HG03571 (cell line): ENCODE measurements at regions not wholly inside any gene's neighbourhood (a gene's known extent, or its start where the extent isn't known, plus 50 kb on each side); places are given as distances from the start of the nearest gene placed in this dataset.

Experiments used
- ATAC-seq: cut with Tn5 transposase; IDR thresholded peaks from one replicate; pipeline ENCODE4 v1.9.1; 2021; ENCODE audit not compliant: unreplicated experiment

DNA sequence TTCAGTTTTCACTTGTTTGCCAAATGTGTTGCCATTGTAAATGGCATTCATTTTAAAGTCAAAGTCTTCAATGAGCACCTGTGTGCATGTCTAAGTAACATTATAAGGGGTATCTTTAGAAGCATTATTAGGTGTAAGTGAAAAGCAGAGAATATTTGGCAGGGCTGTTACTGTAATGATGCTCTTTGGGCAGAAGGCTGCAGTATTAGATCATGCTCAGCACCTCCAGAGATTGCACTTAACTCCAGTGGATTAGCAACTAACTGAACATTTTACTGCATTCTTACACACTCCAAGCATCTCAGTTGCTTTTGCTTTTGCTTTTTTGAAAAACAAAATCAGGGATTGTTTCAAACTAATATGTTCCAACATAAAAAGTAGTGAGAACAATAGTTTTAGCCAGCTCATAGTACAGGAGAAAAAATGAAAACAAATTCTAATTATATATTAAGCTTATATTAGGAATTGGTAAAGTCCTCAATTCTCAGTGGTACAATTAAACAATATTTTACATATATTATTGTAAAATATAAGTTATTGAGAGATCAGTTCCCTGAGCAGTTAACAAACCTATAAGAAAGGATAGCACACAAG, 1740.9 kb upstream of the CDH9 start:
- ATAC-seq, result no peak

DNA sequence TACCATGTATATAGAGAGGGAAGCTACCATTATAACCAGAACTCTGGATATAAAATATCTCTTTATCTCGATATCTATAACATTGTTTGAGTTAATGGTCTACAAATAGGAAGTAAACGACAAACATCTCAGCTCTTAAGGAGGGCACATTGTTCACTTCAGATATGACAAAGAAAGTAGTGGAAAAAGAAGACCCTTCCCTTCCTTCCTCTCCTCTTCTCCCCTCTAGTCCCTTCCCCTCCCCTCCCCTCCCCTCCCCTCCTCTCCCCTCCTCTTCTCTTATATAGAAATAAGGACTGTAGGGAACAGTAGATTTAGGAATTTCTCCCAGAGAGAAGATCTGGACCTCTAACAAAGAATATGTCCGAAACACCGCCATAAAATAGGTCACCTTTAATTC, 1731.9 kb upstream of the CDH9 start:
- ATAC-seq, result no peak

DNA sequence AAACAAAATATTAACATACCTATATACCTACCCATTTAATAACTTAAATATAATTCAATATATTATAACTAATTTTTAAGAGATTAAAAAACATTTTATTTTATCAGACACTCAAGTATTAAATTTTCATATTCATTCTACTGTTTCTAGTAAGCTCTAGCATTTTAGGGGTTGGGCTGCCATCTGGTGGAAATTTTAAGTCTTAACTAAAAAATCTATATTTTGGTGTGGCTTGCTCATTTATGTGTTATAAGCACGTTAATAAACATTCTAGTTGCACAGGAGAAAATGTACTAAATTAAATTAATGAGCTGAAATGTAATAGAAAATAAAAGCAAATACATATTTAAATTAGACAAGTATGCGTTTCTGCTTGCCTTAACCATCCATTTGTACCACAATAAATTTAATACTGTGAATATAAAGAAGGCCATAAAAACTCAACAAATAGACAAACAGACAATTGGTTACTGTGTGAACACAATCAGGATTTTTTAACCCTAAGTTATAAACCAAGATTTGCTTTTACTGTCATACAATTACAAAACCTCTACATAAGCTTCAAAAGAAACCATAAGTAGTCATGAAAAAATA, 1728.3 kb upstream of the CDH9 start:
- no peak for ATAC-seq

DNA sequence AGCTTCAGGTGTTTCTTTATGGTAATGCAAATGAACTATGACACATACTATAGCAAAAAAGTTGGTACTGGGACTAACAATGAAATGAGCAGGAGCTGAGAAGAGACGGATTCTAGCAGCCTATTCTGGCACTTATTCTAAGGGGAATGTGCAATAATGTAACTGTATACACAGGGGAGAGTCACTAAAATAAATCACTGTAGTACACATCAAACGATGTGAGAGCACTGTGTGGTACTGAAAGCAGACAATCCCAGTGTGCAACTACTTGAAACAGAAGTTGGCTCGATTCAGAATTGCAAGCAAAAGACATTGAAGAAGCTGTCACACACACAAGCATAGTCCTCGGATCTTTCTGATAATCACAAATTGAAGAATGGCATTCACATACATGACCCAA, 1713.0 kb upstream of the CDH9 start:
- no peak for ATAC-seq

DNA sequence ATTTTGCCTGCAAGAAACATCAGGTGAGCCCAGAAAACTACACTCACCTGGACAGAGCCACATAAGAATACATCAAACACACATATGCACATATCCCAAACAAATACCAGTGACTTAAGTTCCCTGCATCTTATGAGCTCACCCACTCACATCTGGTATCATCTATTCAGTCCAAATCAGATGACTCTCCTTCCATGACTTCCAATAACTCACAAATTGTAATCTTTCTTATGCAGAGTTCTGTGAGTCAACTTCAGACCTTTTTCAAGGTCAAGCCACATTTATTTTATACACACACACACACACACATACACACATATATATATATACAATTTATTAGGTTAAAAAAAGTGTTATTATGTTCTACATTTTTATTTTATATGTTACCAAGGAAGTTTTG, 1711.9 kb upstream of the CDH9 start:
- ATAC-seq, result no peak

DNA sequence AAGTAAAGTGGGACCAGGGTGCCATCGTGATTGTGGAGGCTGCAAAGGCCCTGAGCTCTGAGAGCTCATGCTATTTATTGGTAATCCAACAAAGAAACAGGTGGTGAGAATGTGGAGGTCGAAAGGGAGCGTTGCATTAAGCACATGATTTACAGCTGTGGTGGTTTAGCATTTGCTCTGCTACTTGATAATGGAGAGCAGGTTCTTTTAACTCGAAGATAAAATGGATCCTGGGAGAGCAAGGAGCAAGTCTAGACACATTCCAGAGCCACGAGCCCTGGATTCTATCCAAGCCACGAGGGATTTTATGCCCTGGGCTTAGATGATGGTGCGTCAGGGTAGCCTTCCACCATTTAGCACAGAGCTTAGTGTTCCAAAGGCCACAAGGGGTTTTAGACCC, 1710.1 kb upstream of the CDH9 start:
- no peak for ATAC-seq

DNA sequence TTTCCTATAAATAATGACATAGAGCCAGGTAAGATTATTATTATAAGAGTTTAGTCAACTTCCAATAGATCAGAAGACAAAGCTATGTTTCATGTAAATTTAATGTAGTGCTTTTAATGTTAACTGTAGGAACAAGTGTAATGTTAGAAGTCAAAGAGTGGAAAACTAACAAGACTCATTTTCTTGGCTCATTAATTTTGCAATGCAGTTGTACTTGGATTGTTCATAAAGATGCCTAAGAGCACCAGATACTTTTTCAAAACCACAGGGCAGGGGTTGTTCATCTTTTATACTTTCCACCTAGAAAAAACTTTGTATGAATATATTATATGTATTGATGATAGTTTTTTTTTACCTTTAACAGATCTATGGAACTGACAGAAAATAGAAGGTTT, 1705.3 kb upstream of the CDH9 start:
- no peak for ATAC-seq

DNA sequence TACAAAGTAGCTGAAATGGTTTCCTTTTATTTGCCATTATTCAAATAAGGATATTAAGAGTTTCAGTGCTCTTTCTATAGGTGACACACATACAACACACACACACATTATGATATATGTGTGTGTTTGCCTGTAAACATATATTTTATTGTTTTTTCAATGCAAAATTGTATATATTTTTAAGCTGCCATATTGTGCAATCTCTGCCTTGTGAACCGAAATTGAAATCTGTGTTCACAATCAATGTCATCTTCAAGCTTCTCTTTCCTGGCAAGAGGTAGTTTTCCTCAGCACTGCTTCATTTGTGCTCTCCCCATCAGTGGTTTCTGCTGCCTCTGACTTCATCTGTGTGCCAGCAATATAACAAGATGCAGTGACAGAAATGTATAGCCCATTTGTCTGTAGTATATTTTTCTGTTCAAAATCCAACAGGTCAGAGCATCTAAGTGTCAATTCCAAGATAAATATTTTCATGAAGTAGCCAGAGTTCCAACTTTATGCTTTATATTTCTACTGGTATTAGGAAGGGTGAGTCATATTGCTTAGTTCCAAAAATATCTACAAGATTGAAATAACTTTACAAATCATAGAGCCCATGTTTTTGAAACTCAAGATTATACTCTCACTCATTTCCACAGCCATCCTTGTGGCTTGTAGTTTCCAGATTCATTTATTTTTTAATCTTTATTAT, 1704.8 kb upstream of the CDH9 start:
- no peak for ATAC-seq

DNA sequence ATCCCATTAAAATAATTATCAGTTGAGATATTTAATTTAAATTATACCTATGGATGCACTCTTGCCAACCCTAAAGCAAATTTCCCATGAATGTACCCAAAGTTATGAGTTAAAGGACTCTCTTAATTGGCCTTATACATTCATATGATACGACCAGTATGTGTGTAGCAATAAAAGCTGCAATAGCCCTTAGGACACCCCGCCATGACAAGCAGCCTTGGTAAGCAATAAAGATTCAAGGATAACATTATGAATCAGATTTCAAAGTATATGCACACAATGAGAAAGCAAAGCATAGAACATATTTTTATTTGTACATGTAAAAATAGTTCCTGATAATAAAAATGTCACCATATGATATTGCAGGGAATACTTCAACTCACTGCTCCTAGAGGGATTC, 1699.3 kb upstream of the CDH9 start:
- ATAC-seq, result no peak

DNA sequence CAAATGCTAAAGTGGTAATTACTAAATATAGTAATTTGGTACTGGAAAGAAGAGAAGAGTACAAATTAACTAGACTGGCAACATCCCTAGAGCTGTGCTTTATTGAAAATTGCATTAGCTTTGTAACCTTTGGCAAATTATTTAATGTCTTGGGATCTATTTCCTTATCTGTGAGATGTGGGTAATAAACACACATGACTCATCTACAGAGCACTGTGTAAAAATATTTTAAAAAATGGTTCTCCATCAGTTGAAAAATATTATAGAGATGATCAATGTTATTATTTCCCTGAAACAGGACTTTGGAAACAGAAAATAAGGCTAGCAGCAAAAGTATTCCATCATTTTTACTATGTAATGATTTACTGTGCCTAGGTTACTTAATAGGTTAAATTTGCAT, 1698.8 kb upstream of the CDH9 start:
- no peak for ATAC-seq

DNA sequence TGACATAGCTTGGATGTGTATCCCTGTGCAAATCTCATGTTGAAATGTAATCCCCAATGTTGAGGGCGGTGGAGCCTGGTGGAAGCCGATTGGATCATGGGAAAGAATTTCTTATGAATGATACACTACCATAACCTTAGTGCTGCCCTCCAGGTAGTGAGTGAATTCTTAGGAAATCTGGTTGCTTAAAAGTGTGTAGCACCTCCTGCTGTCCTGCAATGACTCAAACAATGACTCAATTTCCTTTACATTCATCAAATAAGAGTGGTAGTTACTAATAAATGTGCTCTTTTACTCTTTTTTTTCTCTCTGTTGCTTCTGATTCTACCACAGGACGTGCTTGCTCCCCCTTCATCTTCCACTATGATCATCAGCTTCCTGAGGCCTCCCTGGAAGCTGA, 1696.0 kb upstream of the CDH9 start:
- ATAC-seq, result no peak

DNA sequence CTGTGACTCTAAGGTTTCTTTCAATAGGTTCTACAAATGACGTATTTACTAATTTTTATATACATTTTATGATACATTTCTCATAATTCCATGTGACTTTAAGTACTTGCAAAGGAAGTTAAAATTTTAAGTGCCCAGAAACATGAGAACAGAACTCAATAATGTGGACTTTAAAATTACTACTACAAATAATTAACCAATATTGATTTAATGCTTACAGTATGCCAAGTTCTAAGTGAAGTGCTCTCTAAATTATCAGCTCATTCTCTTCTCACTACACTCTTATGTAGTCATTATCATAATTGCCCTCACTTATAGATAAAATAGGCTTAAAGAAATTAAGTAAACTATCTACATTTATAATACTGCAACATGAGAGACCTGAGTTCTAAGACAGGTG, 1690.7 kb upstream of the CDH9 start:
- no peak for ATAC-seq

DNA sequence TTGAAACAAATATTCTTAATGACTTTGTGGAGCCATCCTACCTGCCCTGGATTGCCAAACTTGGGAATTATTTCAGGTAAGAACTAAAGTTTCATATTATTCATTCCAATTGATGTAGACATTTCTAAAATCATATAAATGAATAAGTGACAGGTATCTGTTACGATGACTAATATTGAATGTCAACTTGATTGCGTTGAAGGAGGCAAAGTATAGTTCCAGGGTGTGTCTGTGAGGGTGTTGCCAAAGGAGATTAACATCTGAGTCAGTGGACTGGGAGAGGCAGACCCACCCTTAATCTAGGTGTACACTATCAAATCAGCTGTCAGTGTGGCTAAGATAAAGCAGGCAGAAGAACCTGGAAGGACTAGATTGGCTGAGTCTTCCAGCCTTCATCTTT, 1688.4 kb upstream of the CDH9 start:
- no peak for ATAC-seq

DNA sequence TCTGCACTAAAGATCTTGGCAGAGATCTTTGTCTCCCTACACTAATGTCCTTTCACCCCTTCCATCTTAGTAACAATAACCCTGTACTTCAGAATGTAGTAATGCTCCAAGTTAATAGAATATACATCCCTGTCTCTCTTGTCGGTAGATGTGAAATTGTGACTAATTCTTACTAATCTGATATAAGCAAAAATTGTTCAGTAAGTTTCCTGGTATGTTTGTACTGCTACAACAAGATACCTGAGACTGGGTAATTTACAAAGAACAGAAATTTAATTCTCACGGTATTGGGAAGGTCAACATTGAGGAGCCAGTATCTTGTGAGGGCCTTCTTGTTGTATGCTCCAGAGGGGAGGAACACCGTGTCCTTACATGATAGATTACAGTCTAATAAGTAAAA, 1686.6 kb upstream of the CDH9 start:
- ATAC-seq, result no peak

DNA sequence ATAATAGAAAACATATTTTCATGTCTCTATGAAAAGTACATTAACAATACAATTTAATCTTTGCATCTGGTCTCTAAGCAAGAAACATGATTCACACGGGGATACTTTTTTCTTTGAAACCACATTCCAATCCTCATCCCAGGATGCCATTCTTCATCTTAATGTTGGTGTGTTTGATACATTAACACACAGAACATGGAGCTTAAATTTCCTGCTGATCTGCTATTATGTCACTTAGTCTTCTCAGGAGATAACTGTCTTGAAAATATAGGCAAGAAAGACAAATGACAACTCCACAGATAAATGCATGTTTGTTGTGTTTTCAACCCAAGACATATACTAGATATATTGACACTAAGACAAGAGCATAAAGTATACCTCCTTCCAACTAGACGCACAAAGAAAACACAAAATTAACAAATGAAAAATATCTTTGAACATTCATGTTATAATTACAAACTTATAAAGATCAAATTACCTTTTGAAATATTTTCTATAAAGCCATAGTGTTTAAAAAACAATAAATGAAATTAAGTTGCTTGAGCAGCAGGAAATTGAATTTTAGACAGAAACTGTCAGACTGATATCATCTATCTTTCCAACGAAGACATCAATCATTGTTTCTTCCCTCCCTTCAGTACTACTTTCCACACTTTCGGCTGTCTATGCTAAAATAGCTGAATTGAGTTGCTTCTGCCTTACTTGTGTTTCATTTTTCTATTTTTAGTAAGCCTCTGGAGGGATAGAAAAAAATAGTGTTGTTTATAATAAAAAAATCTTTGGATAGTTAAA, 1676.7 kb upstream of the CDH9 start:
- ATAC-seq, result no peak

DNA sequence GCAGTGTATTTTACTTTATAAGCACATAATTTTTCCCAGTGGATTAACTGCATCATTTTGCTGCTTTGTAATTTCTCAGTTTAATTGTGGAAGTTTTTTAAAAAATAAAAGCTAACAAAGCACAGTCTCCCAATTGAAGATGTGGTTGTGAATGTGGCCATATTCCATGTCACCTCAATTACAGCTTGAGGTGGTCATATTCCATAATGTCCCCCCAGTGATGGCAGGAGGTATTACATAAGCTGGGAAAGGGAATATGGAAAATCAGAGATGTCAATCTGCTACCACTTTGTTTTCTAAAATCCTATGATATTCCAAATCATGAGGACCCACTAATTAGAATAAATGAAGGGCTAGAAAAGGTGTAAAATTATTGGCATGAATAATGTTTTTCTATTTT, 1672.0 kb upstream of the CDH9 start:
- ATAC-seq, result no peak

DNA sequence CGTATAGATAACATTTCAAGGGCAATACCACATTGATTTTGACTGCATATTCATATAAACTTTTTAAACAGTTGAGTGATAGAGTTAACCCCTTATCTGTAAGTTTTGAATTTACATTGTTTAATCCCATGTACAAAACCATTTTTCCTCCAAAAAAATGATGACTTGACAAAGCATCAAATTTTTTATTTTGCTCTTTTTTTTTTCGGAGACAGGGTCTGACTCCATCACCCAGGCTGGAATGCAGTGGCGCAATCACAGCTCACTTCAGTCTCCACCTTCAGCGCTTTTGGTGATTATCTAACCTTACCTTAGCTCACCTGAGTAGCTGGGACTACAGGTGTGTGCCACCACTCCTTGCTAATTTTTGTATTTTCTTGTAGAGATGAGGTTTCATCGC, 1670.1 kb upstream of the CDH9 start:
- no peak for ATAC-seq

DNA sequence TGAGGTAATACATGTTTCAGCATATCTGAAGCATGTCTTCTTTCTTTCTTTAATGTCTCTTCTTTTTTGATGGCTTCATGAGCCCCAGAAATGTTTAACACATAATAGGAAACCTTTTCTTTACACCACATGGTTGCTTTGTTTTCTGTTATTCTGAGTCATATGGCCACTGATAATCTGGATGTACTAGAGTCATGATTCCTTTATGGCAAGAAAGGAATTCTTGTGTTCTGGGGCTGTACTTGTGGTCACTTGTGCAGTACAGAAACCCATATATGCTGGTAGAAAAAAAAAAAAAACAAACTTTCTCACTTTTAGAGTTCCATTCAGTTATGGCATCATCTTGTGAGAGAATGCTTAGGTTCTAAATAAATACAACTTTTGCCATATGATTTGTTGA, 1669.3 kb upstream of the CDH9 start:
- ATAC-seq, result no peak

DNA sequence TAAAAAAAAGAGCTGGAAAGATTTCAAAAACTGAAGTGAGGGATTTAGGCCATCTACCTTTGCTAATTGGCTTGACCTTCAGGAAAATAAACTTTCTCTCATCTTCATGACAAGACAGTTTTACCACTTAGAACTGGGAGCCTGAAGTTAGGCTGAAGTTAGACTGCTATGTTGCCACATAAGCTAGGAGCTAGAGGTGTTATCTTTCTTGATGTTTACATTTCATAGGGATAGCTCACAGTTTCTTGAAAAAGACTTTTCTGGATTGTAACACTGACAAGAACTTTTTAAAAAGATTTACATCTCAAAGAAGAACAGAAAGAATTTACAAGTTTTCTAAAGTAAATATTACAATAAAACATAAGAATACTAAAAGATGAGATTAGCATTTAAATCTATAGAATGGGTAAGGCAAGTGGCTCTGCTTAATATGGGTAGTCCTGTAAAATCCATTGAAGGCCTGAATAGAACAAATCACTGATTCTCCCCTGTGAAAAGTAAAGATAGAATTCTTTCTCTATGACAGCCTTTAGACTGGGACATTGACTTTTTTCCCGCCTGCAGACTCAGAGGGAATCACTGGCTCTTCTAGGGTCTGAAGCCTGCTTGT, 1665.4 kb upstream of the CDH9 start:
- no peak for ATAC-seq

DNA sequence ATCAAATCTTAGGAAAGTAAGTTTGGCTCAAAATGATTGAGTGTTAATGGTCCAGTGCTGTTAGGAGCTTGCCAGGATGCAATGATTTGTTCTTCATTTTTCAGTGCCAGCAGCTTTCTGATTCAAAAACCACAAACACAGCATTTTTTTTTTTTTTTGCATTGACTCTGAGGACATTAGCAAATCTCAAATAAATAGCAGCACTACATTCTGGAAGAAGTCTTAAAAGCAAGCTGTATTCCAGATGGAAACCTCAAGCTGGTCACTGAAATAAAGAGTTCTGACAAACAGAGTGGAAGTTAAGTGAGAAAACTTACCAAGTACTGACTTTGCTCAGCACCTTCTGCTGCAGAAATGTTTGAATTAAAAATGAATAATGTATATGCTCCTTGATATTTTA, 1653.1 kb upstream of the CDH9 start:
- ATAC-seq, result no peak

DNA sequence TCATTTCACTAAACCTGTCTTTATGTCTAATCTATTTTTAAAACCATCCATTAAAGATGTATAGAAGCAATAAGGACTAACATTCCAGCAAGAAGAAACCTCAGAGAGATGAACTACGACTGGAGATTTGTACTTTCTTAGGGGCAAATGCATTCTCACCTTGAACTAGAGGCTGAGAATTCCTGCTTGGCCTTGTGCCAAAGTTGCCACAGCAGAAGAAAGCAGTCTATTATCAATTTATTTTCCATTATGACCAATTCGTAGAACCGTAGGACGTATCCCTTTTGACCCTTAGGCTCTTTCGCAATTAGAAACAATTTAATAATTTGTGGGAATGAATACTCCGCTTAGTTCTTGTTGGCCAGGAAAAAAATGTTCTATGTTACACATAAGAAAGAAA, 1647.4 kb upstream of the CDH9 start:
- ATAC-seq, result no peak

DNA sequence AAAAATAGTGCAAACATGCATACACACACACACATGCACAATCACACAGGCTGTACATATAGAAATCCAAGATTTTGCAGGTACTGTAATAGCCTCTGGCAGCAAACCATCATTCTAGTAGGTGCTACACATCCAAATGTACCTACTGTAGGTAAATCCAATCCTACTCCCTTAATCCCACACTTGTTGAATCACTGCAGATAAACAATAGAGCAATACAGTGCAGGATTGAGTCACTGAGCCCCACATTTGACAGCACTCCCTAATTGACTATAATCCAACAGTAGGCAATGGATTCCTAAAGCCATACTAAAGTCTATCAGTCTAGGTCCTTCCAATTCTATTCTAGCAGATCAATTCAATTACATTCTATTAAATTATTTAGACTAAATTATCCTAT, 1640.5 kb upstream of the CDH9 start:
- no peak for ATAC-seq
